ENCODE measurements at regions not wholly inside any gene's neighbourhood (a gene's known extent, or its start where the extent isn't known, plus 50 kb on each side); places are given as distances from the start of the nearest gene placed in this dataset.

DNA sequence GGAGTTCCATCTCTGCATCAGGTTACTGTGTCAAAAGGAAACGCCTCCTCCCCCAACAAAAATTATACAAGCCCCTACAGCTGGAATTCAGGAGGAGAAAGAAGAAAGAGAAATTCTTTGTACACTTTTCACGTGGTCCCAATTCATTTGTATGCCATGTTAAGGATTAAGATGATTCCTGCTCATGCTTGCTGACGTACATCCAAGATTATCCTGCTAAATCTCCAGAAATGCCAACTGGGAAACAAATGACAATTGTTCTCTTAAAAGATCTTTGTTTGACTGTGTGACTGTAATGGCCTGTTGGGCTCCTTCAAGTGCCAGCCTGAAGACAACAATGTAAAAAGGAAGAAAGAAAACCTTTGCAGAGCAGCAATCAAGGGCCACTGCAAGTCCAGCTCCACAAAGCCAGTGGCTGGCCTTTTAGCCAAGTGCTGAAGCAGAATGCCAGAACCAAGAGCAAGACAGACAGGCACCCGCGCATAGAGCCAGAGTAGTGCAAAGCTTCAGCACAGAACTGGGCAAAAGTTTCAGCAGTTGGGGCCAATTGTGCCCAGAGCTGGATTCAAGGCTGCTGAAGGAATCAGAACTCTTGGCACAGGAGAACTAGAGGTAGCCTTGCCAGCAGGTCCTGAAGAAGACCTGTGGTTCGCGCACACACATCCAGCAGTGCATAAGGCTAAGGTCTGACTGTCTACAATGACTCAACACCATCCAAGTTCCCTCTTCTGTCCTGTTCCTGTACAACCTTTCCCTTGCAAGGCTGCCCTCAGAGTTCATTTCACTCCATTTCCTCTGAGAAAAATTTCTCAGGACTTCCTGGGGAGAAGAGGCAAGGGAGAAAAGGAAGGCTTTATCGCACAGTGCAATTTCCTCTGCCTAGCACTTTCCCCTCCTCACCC lies 209.7 kb upstream of the BMP4 start:
- 90 to 93% methylated on average over 8 of the region's 8 CpGs for WGBS, 2 donors
- no peak for DNase-seq
- intact Hi-C loops (cut with DNase I): no loop called here
- Histone ChIP-seq H3K9me3 (no peaks in the 10 kb centered on the region), H3K4me3 (no peak overlapping the region), H3K36me3 (no peaks in the 10 kb centered on the region), H3K4me1 (no peaks in the 10 kb centered on the region), H3K27ac (no peak overlapping the region), H3K27me3 (no peaks in the 10 kb centered on the region)
- TF ChIP-seq POLR2A (IDR thresholded peaks at IDR 0.05) (no peak), POLR2AphosphoS5 (IDR thresholded peaks at IDR 0.05) (no peak), EP300 (IDR thresholded peaks at IDR 0.05) (no peak)
- TF ChIP-seq, protein P1, sequence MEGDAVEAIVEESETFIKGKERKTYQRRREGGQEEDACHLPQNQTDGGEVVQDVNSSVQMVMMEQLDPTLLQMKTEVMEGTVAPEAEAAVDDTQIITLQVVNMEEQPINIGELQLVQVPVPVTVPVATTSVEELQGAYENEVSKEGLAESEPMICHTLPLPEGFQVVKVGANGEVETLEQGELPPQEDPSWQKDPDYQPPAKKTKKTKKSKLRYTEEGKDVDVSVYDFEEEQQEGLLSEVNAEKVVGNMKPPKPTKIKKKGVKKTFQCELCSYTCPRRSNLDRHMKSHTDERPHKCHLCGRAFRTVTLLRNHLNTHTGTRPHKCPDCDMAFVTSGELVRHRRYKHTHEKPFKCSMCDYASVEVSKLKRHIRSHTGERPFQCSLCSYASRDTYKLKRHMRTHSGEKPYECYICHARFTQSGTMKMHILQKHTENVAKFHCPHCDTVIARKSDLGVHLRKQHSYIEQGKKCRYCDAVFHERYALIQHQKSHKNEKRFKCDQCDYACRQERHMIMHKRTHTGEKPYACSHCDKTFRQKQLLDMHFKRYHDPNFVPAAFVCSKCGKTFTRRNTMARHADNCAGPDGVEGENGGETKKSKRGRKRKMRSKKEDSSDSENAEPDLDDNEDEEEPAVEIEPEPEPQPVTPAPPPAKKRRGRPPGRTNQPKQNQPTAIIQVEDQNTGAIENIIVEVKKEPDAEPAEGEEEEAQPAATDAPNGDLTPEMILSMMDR (IDR thresholded peaks at IDR 0.05): no peak

DNA sequence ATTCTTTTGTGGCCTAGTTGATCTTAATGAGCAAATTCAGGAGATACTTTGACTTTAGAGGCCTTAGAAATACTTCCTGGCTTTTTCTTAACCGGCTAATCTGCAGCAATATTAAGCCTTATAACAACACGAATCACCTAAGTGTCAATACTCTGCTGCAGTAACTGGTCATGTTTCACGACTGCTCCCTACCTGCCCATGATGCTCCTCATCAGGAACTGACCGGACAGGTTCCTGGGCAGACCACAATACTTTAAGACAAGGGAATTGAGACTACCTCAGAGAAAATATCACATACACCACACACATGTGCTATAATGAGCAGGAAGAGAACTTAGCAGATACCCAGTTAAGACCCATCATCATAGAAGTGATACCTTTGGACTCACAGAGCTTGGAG lies 211.9 kb upstream of the BMP4 start:
- intact Hi-C loops (cut with DNase I): no loop called here
- Histone ChIP-seq H3K27ac (no peak overlapping the region), H3K4me1 (peaks cover 0 to 3% (median 1%) of the 10 kb centered on the region in 4 donors), H3K27me3 (no peaks in the 10 kb centered on the region), H3K36me3 (no peaks in the 10 kb centered on the region), H3K9me3 (no peaks in the 10 kb centered on the region), H3K4me3 (no peak overlapping the region)
- DNase-seq: no peak
- TF ChIP-seq POLR2A (IDR thresholded peaks at IDR 0.05): no peak
- TF ChIP-seq POLR2AphosphoS5 (IDR thresholded peaks at IDR 0.05): no peak
- TF ChIP-seq, protein P1 (IDR thresholded peaks at IDR 0.05): no peak
- no peak for TF ChIP-seq EP300 (IDR thresholded peaks at IDR 0.05)
- WGBS, 2 donors: 69 to 87% methylated on average over 4 of the region's 4 CpGs

DNA sequence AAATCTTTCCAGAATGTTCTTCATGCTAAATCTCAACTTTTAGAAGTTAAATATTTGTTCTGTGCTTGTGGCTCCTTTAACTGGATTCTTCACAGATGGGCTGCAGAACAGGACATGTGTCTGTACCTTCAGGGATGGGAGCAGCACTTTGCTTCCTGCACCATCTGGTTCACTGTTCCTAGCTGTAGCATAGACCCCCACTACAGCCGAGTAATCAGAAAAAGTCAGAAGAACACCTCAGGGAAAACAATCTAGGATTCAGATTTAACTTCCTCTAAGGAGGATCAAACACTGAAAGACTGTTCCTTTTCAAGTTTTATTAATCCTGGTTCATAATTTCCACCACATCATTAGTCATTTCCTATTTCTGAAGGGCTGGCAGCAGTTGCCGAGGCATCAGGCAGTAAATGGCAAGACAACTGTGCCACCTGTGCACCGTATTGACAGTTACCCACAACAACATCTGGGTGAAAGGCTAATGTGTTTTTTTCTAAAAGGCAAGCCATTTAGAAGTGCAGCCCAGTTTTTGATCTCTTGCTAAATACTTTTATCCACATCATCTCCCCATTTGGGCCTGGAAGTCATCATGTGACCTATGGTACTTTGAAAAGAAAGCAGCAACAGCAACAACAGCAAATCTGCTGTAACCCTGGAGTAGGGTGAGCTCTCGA lies 212.8 kb upstream of the BMP4 start:
- Histone ChIP-seq H3K27me3 (no peaks in the 10 kb centered on the region), H3K4me3 (no peak overlapping the region), H3K27ac (no peak overlapping the region), H3K9me3 (no peaks in the 10 kb centered on the region), H3K36me3 (no peaks in the 10 kb centered on the region), H3K4me1 (peaks cover 0 to 12% (median 7%) of the 10 kb centered on the region in 4 donors)
- intact Hi-C loops (cut with DNase I): no loop called here
- WGBS, 2 donors: 40 to 48% methylated on average over 4 of the region's 4 CpGs
- no peak for DNase-seq
- no peak for TF ChIP-seq POLR2A (IDR thresholded peaks at IDR 0.05)
- TF ChIP-seq, protein P1 (IDR thresholded peaks at IDR 0.05): no peak
- no peak for TF ChIP-seq POLR2AphosphoS5 (IDR thresholded peaks at IDR 0.05)
- no peak for TF ChIP-seq EP300 (IDR thresholded peaks at IDR 0.05)

DNA sequence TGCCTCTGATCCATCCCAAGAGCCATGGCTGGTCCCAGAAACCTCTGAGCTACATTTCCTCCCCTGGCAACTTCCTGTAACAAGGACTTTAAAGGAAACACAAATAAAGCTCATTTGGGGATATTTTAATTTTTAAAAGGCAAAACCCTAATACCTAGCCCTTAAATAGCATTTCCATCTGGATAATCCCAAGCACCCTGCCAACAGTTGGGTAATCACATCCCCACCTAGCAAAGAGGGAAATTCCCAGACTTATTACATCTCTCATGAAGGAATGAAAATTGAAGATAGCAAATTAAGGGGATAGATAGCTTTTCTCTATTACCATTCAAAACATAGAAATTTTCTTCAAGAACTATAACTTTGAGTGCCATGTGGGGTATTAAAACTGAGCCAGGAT lies 213.7 kb upstream of the BMP4 start:
- Histone ChIP-seq H3K9me3 (no peaks in the 10 kb centered on the region), H3K4me3 (no peak overlapping the region), H3K27ac (no peak overlapping the region), H3K36me3 (no peaks in the 10 kb centered on the region), H3K27me3 (no peaks in the 10 kb centered on the region), H3K4me1 (peaks cover 0 to 20% (median 9%) of the 10 kb centered on the region in 4 donors)
- DNase-seq: no peak
- TF ChIP-seq POLR2AphosphoS5 (IDR thresholded peaks at IDR 0.05) (no peak), POLR2A (IDR thresholded peaks at IDR 0.05) (no peak), EP300 (IDR thresholded peaks at IDR 0.05) (no peak)
- TF ChIP-seq, protein P1 (IDR thresholded peaks at IDR 0.05): no peak
- intact Hi-C loops (cut with DNase I): loop anchor here (10.0 kb wide), 2 partner anchors 174 to 736 kb away; no protein-coding TSS in a partner anchor
